RWPE2 (cell line): ENCODE measurements at regions not wholly inside any gene's neighbourhood (a gene's known extent, or its start where the extent isn't known, plus 50 kb on each side); places are given as distances from the start of the nearest gene placed in this dataset.
A peak's percentile ranks its signal among the peaks of the same experiment; 100 is the strongest.

Experiments used
- ATAC-seq: fragments of 200-7000 bp; cut with Tn5 transposase; 3 replicates; pipeline ENCODE4 v1.9.1; 2021; ENCODE audit warnings: low read depth
- DNase-seq: peaks from one replicate; pipeline ENCODE4 v3.0.0-alpha.2; 2020; ENCODE audit warnings: low spot score
- H3K27ac ChIP-seq: fragments of 450-650 bp; 2 replicates; pipeline ENCODE4 v1.5.1; 2017; ENCODE audit warnings: mild to moderate bottlenecking; ENCODE audit not compliant: poor library complexity, severe bottlenecking
- H3K27me3 ChIP-seq: fragments of 250-450 bp; sonication (Bioruptor Pico); 2 replicates; pipeline ENCODE4 v1.5.1; 2021; ENCODE audit warnings: mild to moderate bottlenecking, moderate library complexity; ENCODE audit not compliant: insufficient read depth, poor library complexity, severe bottlenecking
- H3K36me3 ChIP-seq: fragments of 250-450 bp; sonication (Bioruptor Pico); 2 replicates; pipeline ENCODE4 v1.5.1; 2020; ENCODE audit warnings: low read depth, mild to moderate bottlenecking, moderate library complexity
- H3K4me1 ChIP-seq: fragments of 250-450 bp; sonication (Bioruptor Pico); 2 replicates; pipeline ENCODE4 v1.5.1; 2021; ENCODE audit warnings: mild to moderate bottlenecking, moderate library complexity; ENCODE audit not compliant: insufficient read depth, poor library complexity, severe bottlenecking
- H3K4me3 ChIP-seq: fragments of 250-450 bp; sonication (Bioruptor Pico); 2 replicates; pipeline ENCODE4 v1.5.1; 2021; ENCODE audit warnings: mild to moderate bottlenecking, moderate library complexity; ENCODE audit not compliant: severe bottlenecking
- H3K9me3 ChIP-seq: fragments of 250-450 bp; sonication (Bioruptor Pico); 2 replicates; pipeline ENCODE4 v1.5.1; 2021; ENCODE audit warnings: mild to moderate bottlenecking, moderate library complexity; ENCODE audit not compliant: severe bottlenecking
- CTCF ChIP-seq: fragments of 450-650 bp; IDR thresholded peaks from one replicate; pipeline ENCODE4 v1.5.1; 2017; ENCODE audit warnings: mild to moderate bottlenecking, moderate library complexity; ENCODE audit not compliant: poor library complexity, severe bottlenecking

GRCh38 chr17:71486261-71486660 is 634.6 kb upstream of the SOX9 start:
- no peaks in the 10 kb centered on the region for H3K4me1 ChIP-seq
- no peaks in the 10 kb centered on the region for H3K9me3 ChIP-seq
- ATAC-seq, result no peak
- no peak overlapping the region for H3K4me3 ChIP-seq
- H3K36me3 ChIP-seq, result no peaks in the 10 kb centered on the region
- no peak for DNase-seq
- no peak overlapping the region for H3K27ac ChIP-seq
- no peaks in the 10 kb centered on the region for H3K27me3 ChIP-seq
- TF ChIP-seq CTCF, result no peak

- DNase-seq (no peak), ATAC-seq (no peak)
- no peaks in the 10 kb centered on the region for H3K9me3 ChIP-seq
- H3K4me1 ChIP-seq, result no peaks in the 10 kb centered on the region
- H3K27ac ChIP-seq, result no peak overlapping the region
- no peak overlapping the region for H3K4me3 ChIP-seq
- no peaks in the 10 kb centered on the region for H3K36me3 ChIP-seq
- no peaks in the 10 kb centered on the region for H3K27me3 ChIP-seq
- no peak for TF ChIP-seq CTCF
Observed at GRCh38 chr17:71488851-71489250, 632.0 kb upstream of the SOX9 start.

DNA sequence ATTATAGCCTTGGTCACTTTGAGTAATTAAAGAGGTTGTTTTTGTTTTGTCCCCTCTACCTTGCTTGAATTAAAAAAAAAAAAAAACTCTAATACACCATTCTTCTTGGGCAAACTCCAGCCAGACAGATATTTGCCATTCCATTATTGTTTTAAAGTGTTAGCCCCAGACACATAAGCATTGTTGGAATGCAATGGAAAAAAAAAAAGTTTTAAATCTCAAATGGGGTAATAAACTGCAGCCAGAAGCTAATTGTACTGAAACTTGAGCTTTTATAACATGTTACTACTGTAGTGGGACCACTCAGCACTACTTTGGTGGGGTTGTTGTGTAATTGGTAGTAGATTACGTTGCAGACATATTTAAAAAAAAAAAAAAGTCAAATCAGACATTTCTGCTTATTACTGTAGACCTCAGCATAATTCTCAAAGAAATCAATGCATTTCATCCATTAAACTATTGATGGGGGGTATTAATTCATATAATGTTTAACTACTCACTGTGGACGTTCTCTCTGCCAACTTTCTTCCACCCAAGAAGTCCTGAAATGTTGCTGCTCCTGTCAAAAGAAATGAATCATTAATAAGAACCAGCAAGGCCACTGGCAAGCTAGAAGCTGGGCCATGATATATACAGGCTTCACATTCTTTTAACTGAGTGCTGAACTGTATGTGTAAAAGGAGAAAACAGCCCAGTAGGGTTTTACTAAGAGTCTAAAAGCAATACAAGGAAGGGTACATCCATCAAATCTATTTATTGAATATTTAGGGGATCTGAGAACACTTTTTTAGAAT is 626.6 kb upstream of the SOX9 start:
- DNase-seq (no peak), ATAC-seq (no peak)
- no peak for TF ChIP-seq CTCF
- H3K9me3 ChIP-seq, result no peaks in the 10 kb centered on the region
- H3K27ac ChIP-seq, result peak overlapping the region; percentile 35
- no peak overlapping the region for H3K4me3 ChIP-seq
- no peaks in the 10 kb centered on the region for H3K4me1 ChIP-seq
- H3K27me3 ChIP-seq, result no peaks in the 10 kb centered on the region
- H3K36me3 ChIP-seq, result no peaks in the 10 kb centered on the region

- DNase-seq, result no peak
- peaks cover 1% of the 10 kb centered on the region for H3K4me1 ChIP-seq
- no peak overlapping the region for H3K27ac ChIP-seq
Observed at GRCh38 chr17:71495420-71495819, 625.4 kb upstream of the SOX9 start.

More at GRCh38 chr17:71495420-71495819, 625.4 kb upstream of the SOX9 start:
- H3K4me3 ChIP-seq, result no peak overlapping the region
- H3K36me3 ChIP-seq, result no peaks in the 10 kb centered on the region
- TF ChIP-seq CTCF, result no peak
- no peaks in the 10 kb centered on the region for H3K9me3 ChIP-seq
- H3K27me3 ChIP-seq, result no peaks in the 10 kb centered on the region
- ATAC-seq, result no peak
